ENCODE measurements at regions not wholly inside any gene's neighbourhood (a gene's known extent, or its start where the extent isn't known, plus 50 kb on each side); places are given as distances from the start of the nearest gene placed in this dataset.

- H3K27ac Mint-ChIP-seq (ENCODE audit: unreplicated experiment), result no peak overlapping the region
- peaks cover 6% of the 10 kb centered on the region for H3K36me3 Mint-ChIP-seq (ENCODE audit: low read depth)
- no peak overlapping the region for H3K4me3 Mint-ChIP-seq
- H3K9me3 Mint-ChIP-seq, result peaks cover 6% of the 10 kb centered on the region
- no peak for DNase-seq (ENCODE audit: low read depth, low spot score)
- TF ChIP-seq, protein P1, sequence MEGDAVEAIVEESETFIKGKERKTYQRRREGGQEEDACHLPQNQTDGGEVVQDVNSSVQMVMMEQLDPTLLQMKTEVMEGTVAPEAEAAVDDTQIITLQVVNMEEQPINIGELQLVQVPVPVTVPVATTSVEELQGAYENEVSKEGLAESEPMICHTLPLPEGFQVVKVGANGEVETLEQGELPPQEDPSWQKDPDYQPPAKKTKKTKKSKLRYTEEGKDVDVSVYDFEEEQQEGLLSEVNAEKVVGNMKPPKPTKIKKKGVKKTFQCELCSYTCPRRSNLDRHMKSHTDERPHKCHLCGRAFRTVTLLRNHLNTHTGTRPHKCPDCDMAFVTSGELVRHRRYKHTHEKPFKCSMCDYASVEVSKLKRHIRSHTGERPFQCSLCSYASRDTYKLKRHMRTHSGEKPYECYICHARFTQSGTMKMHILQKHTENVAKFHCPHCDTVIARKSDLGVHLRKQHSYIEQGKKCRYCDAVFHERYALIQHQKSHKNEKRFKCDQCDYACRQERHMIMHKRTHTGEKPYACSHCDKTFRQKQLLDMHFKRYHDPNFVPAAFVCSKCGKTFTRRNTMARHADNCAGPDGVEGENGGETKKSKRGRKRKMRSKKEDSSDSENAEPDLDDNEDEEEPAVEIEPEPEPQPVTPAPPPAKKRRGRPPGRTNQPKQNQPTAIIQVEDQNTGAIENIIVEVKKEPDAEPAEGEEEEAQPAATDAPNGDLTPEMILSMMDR (conservative IDR thresholded peaks at IDR 0.05), result no peak
- no peaks in the 10 kb centered on the region for H3K4me1 Mint-ChIP-seq
- H3K27me3 Mint-ChIP-seq (ENCODE audit: low read depth), result no peaks in the 10 kb centered on the region
These were observed 277.1 kb downstream of the IRS2 start for GRCh38 chr13:109509154-109509900.

DNA sequence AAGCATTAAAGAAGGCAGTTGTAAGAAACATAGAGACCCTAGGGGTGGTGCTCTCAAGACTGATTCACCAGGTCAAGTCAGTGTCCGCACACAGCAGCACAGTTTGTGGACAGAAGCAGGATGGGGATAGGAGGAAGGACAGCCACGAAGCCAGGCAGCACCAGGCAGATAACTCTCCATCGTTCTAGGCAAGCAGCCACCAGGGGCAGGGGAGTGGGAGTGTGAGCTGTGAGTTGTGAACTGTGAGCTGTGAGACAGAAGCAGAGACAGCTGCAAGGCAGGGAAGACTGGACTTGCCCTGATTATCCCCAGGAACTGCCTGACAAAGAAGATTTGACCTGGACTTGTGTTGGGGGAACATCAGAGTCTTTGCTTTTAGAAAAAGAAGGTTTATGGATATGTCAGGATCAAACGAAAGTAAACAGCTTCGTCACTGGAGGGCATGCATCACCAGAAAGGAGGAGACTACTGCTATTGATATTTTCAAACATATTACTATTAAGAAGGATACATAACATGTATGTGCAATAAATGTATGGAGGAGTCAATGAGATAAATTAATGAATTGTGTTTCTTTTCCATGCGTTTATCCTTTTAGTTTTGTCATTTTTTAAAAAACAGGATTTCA is 286.1 kb downstream of the IRS2 start:
- Mint-ChIP-seq H3K27me3 (ENCODE audit: low read depth) (no peaks in the 10 kb centered on the region), H3K9me3 (peaks cover 7% of the 10 kb centered on the region), H3K27ac (ENCODE audit: unreplicated experiment) (no peak overlapping the region), H3K36me3 (ENCODE audit: low read depth) (no peaks in the 10 kb centered on the region), H3K4me3 (no peak overlapping the region), H3K4me1 (peaks cover 6% of the 10 kb centered on the region)
- no peak for DNase-seq (ENCODE audit: low read depth, low spot score)
- TF ChIP-seq, protein P1 (conservative IDR thresholded peaks at IDR 0.05), result peak; percentile 28

DNA sequence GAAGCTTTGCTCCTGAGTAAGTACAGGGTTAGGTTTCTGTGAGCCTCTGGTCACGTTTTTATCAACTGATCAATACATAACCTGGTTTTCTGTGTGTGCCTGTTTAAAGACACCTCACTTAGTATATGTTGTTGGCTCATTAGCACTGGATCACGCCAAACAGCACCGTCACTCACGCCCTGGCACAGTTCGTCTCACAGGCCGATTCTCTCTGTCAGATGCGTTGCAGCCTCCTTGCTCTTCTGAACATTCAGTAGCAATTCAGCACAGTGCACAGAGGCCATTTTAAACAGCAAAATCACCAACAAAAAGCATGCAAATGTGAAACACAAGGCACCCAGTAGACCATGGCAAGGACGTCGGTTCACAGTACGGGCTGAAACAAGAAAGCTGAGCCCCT is 288.5 kb downstream of the IRS2 start:
- Mint-ChIP-seq H3K4me1 (peaks cover 6% of the 10 kb centered on the region), H3K36me3 (ENCODE audit: low read depth) (no peaks in the 10 kb centered on the region), H3K4me3 (no peak overlapping the region), H3K9me3 (no peaks in the 10 kb centered on the region), H3K27ac (ENCODE audit: unreplicated experiment) (peak overlapping the region; percentile 39), H3K27me3 (ENCODE audit: low read depth) (no peaks in the 10 kb centered on the region)
- TF ChIP-seq, protein P1 (conservative IDR thresholded peaks at IDR 0.05), result no peak
- DNase-seq (ENCODE audit: low read depth, low spot score), result no peak

DNA sequence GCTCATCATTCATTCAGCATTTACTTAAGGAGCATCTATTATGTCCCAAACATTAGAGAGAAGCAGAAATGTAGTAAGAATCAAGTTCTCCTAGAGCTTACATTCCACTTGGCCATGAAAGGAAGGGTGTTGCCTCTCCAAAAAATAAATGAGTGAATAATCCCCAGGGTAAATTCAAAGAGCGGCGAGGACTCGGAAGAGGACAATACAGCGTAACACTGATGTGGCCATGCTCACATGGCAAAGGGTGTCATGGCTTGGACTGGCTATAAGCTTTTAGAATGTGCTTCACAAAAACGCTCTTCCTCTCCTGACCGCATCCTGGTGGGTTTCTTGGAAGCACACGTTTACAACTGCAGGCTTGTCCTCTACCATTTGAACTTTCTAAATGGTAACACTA is 290.2 kb downstream of the IRS2 start:
- H3K27me3 Mint-ChIP-seq (ENCODE audit: low read depth), result no peaks in the 10 kb centered on the region
- H3K27ac Mint-ChIP-seq (ENCODE audit: unreplicated experiment), result no peak overlapping the region
- no peak for DNase-seq (ENCODE audit: low read depth, low spot score)
- no peaks in the 10 kb centered on the region for H3K9me3 Mint-ChIP-seq
- no peaks in the 10 kb centered on the region for H3K36me3 Mint-ChIP-seq (ENCODE audit: low read depth)
- H3K4me3 Mint-ChIP-seq, result no peak overlapping the region
- peaks cover 6% of the 10 kb centered on the region for H3K4me1 Mint-ChIP-seq
- TF ChIP-seq, protein P1 (conservative IDR thresholded peaks at IDR 0.05), result no peak

GRCh38 chr13:109494925-109495369 is 291.4 kb downstream of the IRS2 start:
- TF ChIP-seq, protein P1 (conservative IDR thresholded peaks at IDR 0.05), result no peak
- H3K27me3 Mint-ChIP-seq (ENCODE audit: low read depth), result no peaks in the 10 kb centered on the region

More at GRCh38 chr13:109494925-109495369, 291.4 kb downstream of the IRS2 start:
- H3K9me3 Mint-ChIP-seq, result no peaks in the 10 kb centered on the region
- H3K4me1 Mint-ChIP-seq, result peaks cover under 1% of the 10 kb centered on the region
- no peaks in the 10 kb centered on the region for H3K36me3 Mint-ChIP-seq (ENCODE audit: low read depth)
- no peak overlapping the region for H3K27ac Mint-ChIP-seq (ENCODE audit: unreplicated experiment)
- no peak overlapping the region for H3K4me3 Mint-ChIP-seq
- no peak for DNase-seq (ENCODE audit: low read depth, low spot score)

Measured in neural crest cell (in vitro differentiated cells).